SU-DHL-6 (cell line): ENCODE measurements at regions not wholly inside any gene's neighbourhood (a gene's known extent, or its start where the extent isn't known, plus 50 kb on each side); places are given as distances from the start of the nearest gene placed in this dataset.

Experiments
- H2AFZ ChIP-seq: fragments of 200-600 bp; sonication (generic); 2 replicates; pipeline ENCODE4 v1.6.1; 2014; ENCODE audit warnings: low read depth, mild to moderate bottlenecking, moderate library complexity, mixed read lengths, antibody characterized with exemption, low read length; ENCODE audit not compliant: severe bottlenecking
- H3F3A ChIP-seq: fragments of 200-600 bp; shearing (Covaris generic); 2 replicates; pipeline ENCODE4 v1.6.0; 2016; ENCODE audit warnings: antibody characterized with exemption, mild to moderate bottlenecking; ENCODE audit not compliant: insufficient read depth
- H3K27ac ChIP-seq: fragments of 200-600 bp; sonication (generic); 2 replicates; pipeline ENCODE4 v1.5.1; 2016; ENCODE audit warnings: low read depth, mild to moderate bottlenecking, low read length, moderate library complexity, mixed read lengths
- H3K27me3 ChIP-seq: fragments of 200-600 bp; sonication (generic), shearing (Covaris generic); 2 replicates; pipeline ENCODE4 v1.6.0; 2014; ENCODE audit warnings: mild to moderate bottlenecking, low read length
- H3K36me3 ChIP-seq: fragments of 200-600 bp; sonication (generic); 2 replicates; pipeline ENCODE4 v1.6.1; 2014; ENCODE audit warnings: mild to moderate bottlenecking, low read length, mixed read lengths
- H3K4me2 ChIP-seq: fragments of 300-600, 200-600 bp; shearing (Covaris generic), sonication (generic); 2 replicates; pipeline ENCODE4 v1.6.0; 2014; ENCODE audit warnings: low read length, low read depth, mild to moderate bottlenecking; ENCODE audit not compliant: poor library complexity, severe bottlenecking
- H3K4me3 ChIP-seq: fragments of 200-600 bp; sonication (generic); 2 replicates; pipeline ENCODE4 v1.5.1; 2014; ENCODE audit warnings: antibody characterized with exemption, low read length, mild to moderate bottlenecking, mixed read lengths; ENCODE audit not compliant: insufficient read depth, poor library complexity, severe bottlenecking
- H3K79me2 ChIP-seq: fragments of 200-600 bp; sonication (generic); 2 replicates; pipeline ENCODE4 v1.6.1; 2014; ENCODE audit warnings: mild to moderate bottlenecking, low read length, moderate library complexity; ENCODE audit not compliant: insufficient read depth
- H3K9ac ChIP-seq: fragments of 200-600 bp; sonication (generic); 2 replicates; pipeline ENCODE4 v1.7.0; 2014; ENCODE audit warnings: mild to moderate bottlenecking, low read length
- H3K9me2 ChIP-seq: fragments of 200-600 bp; sonication (generic); replicated peaks from 2 replicates; pipeline ENCODE4 v1.6.1; 2014; ENCODE audit warnings: low read length; ENCODE audit not compliant: insufficient read depth
- H3K9me3 ChIP-seq: fragments of 200-600 bp; sonication (generic); 2 replicates; pipeline ENCODE4 v1.6.1; 2014; ENCODE audit warnings: low read length, mixed read lengths; ENCODE audit not compliant: insufficient read depth
- H4K20me1 ChIP-seq: fragments of 200-600 bp; sonication (generic); 2 replicates; pipeline ENCODE4 v1.6.1; 2014; ENCODE audit warnings: low read depth, mild to moderate bottlenecking, antibody characterized with exemption, low read length, moderate library complexity, mixed read lengths
- CTCF ChIP-seq: fragments of 200-600 bp; sonication (generic); IDR thresholded peaks from one replicate; pipeline ENCODE4 v1.5.1; 2017; ENCODE audit warnings: antibody characterized with exemption, mild to moderate bottlenecking, low read length, moderate library complexity; ENCODE audit not compliant: insufficient read depth, poor library complexity, severe bottlenecking
- EZH2phosphoT487 ChIP-seq: fragments of 200-600 bp; sonication (generic), shearing (Covaris generic); conservative IDR thresholded peaks from 2 replicates; pipeline ENCODE4 v1.6.1; 2018; ENCODE audit warnings: mild to moderate bottlenecking, antibody characterized with exemption, low read length, moderate library complexity, mixed read lengths

- Histone ChIP-seq H3K27me3 (no peaks in the 10 kb centered on the region), H3K79me2 (no peaks in the 10 kb centered on the region), H3K9me3 (no peaks in the 10 kb centered on the region), H2AFZ (no peak overlapping the region), H4K20me1 (no peaks in the 10 kb centered on the region), H3K4me3 (no peak overlapping the region), H3K4me2 (no peak overlapping the region), H3K9me2 (no peaks in the 10 kb centered on the region), H3F3A (no peaks in the 10 kb centered on the region), H3K36me3 (no peaks in the 10 kb centered on the region), H3K27ac (no peak overlapping the region), H3K9ac (no peak overlapping the region)
- TF ChIP-seq EZH2phosphoT487 (no peak), CTCF (no peak)
Measured at GRCh38 chr22:26998129-26998528, 340.7 kb downstream of the MIAT start.

GRCh38 chr22:26998716-26999115 lies 341.3 kb downstream of the MIAT start:
- H3K27me3 ChIP-seq = no peaks in the 10 kb centered on the region
- no peaks in the 10 kb centered on the region for H3K79me2 ChIP-seq
- no peak overlapping the region for H3K4me3 ChIP-seq
- no peak for TF ChIP-seq CTCF
- no peak for TF ChIP-seq EZH2phosphoT487
- H3K9ac ChIP-seq = no peak overlapping the region
- H4K20me1 ChIP-seq = no peaks in the 10 kb centered on the region
- H3K27ac ChIP-seq = no peak overlapping the region
- H2AFZ ChIP-seq = no peak overlapping the region
- no peak overlapping the region for H3K4me2 ChIP-seq
- H3F3A ChIP-seq = no peaks in the 10 kb centered on the region
- no peaks in the 10 kb centered on the region for H3K9me3 ChIP-seq
- no peaks in the 10 kb centered on the region for H3K36me3 ChIP-seq
- no peaks in the 10 kb centered on the region for H3K9me2 ChIP-seq

GRCh38 chr22:27003297-27003696 lies 345.9 kb downstream of the MIAT start:
- Histone ChIP-seq H3K4me3 (no peak overlapping the region), H2AFZ (no peak overlapping the region), H3K79me2 (no peaks in the 10 kb centered on the region), H3K36me3 (no peaks in the 10 kb centered on the region), H3K9me3 (no peaks in the 10 kb centered on the region), H3K9me2 (no peaks in the 10 kb centered on the region), H3K27me3 (no peaks in the 10 kb centered on the region), H3K9ac (no peak overlapping the region), H4K20me1 (no peaks in the 10 kb centered on the region), H3K27ac (no peak overlapping the region), H3F3A (no peaks in the 10 kb centered on the region), H3K4me2 (no peak overlapping the region)
- no peak for TF ChIP-seq CTCF
- no peak for TF ChIP-seq EZH2phosphoT487

- no peaks in the 10 kb centered on the region for H3K36me3 ChIP-seq
- no peak overlapping the region for H3K27ac ChIP-seq
- H3K9me3 ChIP-seq = no peaks in the 10 kb centered on the region
- H3K9me2 ChIP-seq = no peaks in the 10 kb centered on the region
- no peaks in the 10 kb centered on the region for H4K20me1 ChIP-seq
- no peaks in the 10 kb centered on the region for H3F3A ChIP-seq
- TF ChIP-seq CTCF = no peak
- TF ChIP-seq EZH2phosphoT487 = no peak
- no peak overlapping the region for H3K4me2 ChIP-seq
- no peaks in the 10 kb centered on the region for H3K79me2 ChIP-seq
- H2AFZ ChIP-seq = no peak overlapping the region
- H3K9ac ChIP-seq = no peak overlapping the region
- H3K27me3 ChIP-seq = no peaks in the 10 kb centered on the region
- H3K4me3 ChIP-seq = no peak overlapping the region
Measured at GRCh38 chr22:27004434-27004833, 347.0 kb downstream of the MIAT start.
